ENCODE measurements at regions not wholly inside any gene's neighbourhood (a gene's known extent, or its start where the extent isn't known, plus 50 kb on each side); places are given as distances from the start of the nearest gene placed in this dataset.
"Not testable (repeated sequence)": the region's sequence is repeated elsewhere in the genome, so short reads cannot be mapped to it uniquely, and the experiment has no call there.

GRCh38 chr5:165029099-165029870 lies 1523.9 kb downstream of the MAT2B start:
- TF ChIP-seq CTCF (IDR thresholded peaks at IDR 0.05) (peak in 4 of 7 experiments; percentile 2 to 43 (median 20)), POLR2A (IDR thresholded peaks at IDR 0.05) (no peak)
- 66 to 79% methylated on average over 3 of the region's 3 CpGs for WGBS, 2 donors
- peak in 2 of 4 donors; percentile 24 to 45 for DNase-seq
- Histone ChIP-seq H3K4me3 (no peak overlapping the region), H3K9me3 (no peaks in the 10 kb centered on the region), H3K27ac (no peak overlapping the region), H3K4me1 (no peaks in the 10 kb centered on the region), H3K27me3 (no peaks in the 10 kb centered on the region), H3K36me3 (replicated peaks in 1 of 2; ENCODE audit: insufficient read depth in 1 of 2, low read depth in 2 of 2) (no peaks in the 10 kb centered on the region)
- no peak for ATAC-seq
- intact Hi-C loops (cut with DNase I), result no loop called here

- Histone ChIP-seq H3K27me3 (no peaks in the 10 kb centered on the region), H3K4me3 (no peak overlapping the region), H3K36me3 (replicated peaks in 1 of 2; ENCODE audit: insufficient read depth in 1 of 2, low read depth in 2 of 2) (no peaks in the 10 kb centered on the region), H3K9me3 (no peaks in the 10 kb centered on the region), H3K4me1 (no peaks in the 10 kb centered on the region), H3K27ac (no peak overlapping the region)
- intact Hi-C loops (cut with DNase I), result no loop called here
- WGBS, 2 donors, result 39 to 63% methylated on average over 1 of the region's 1 CpG
- DNase-seq (no peak), ATAC-seq (no peak)
- no peak for TF ChIP-seq CTCF (IDR thresholded peaks at IDR 0.05)
- TF ChIP-seq POLR2A (IDR thresholded peaks at IDR 0.05), result no peak
These were observed 1525.6 kb downstream of the MAT2B start for GRCh38 chr5:165030971-165031370.

DNA sequence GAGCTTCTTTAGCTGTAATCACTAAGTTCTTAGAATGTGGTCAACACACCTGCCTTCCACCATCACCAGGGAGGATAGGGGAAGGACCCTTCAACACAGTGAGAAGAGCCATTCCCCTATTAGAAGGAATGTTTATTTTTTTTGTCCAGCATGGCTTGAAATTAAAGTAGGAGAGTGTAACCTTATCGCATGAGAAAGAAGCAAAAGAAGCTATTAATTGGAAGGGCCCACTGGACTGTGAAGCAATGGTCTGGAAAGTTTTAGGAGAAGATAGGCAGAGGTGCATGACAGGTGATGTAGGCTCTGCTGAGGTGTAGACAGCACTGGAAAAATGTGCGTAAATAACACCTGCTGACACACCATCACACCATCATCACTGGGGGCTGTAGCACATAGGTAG lies 1526.0 kb downstream of the MAT2B start:
- Histone ChIP-seq H3K36me3 (replicated peaks in 1 of 2; ENCODE audit: insufficient read depth in 1 of 2, low read depth in 2 of 2) (no peaks in the 10 kb centered on the region), H3K27ac (no peak overlapping the region), H3K9me3 (no peaks in the 10 kb centered on the region), H3K4me3 (no peak overlapping the region), H3K4me1 (no peaks in the 10 kb centered on the region), H3K27me3 (no peaks in the 10 kb centered on the region)
- WGBS, 2 donors, result 73 to 81% methylated on average over 2 of the region's 2 CpGs
- intact Hi-C loops (cut with DNase I), result no loop called here
- DNase-seq (no peak), ATAC-seq (no peak)
- no peak for TF ChIP-seq POLR2A (IDR thresholded peaks at IDR 0.05)
- TF ChIP-seq CTCF (IDR thresholded peaks at IDR 0.05), result no peak

GRCh38 chr5:165035520-165035919 lies 1530.1 kb downstream of the MAT2B start:
- intact Hi-C loops (cut with DNase I), result no loop called here
- WGBS, 2 donors, result 31 to 37% methylated on average over 1 of the region's 1 CpG
- no peak for TF ChIP-seq POLR2A (IDR thresholded peaks at IDR 0.05)
- ATAC-seq, result no peak
- Histone ChIP-seq H3K36me3 (replicated peaks in 1 of 2; ENCODE audit: insufficient read depth in 1 of 2, low read depth in 2 of 2) (no peaks in the 10 kb centered on the region), H3K4me1 (no peaks in the 10 kb centered on the region), H3K4me3 (no peak overlapping the region), H3K27me3 (no peaks in the 10 kb centered on the region), H3K9me3 (no peaks in the 10 kb centered on the region), H3K27ac (no peak overlapping the region)
- no peak for DNase-seq

DNA sequence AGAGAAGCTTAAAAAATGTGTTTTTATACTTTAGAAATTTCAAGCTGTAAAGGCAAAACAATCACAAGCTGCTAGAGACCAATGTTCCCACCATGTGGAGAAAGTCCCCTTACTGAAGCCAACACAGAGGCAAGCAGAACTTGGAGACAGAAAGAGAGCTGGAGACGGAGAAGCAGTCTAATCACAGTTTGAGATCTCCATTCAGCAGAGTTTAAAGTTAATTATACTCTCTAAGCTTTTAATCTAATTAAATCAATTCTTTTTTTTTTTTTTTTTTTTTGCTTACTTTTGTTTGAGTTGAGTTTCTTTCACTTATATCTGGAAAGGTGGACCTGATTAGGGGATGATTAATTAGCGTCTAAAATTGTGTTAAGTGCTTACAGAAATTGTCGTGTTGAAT lies 1534.3 kb downstream of the MAT2B start:
- Histone ChIP-seq H3K4me1 (no peaks in the 10 kb centered on the region), H3K27me3 (no peaks in the 10 kb centered on the region), H3K27ac (no peak overlapping the region), H3K36me3 (replicated peaks in 1 of 2; ENCODE audit: insufficient read depth in 1 of 2, low read depth in 2 of 2) (no peaks in the 10 kb centered on the region), H3K9me3 (no peaks in the 10 kb centered on the region), H3K4me3 (no peak overlapping the region)
- DNase-seq (no peak), ATAC-seq (no peak)
- 49 to 54% methylated on average over 3 of the region's 3 CpGs for WGBS, 2 donors
- intact Hi-C loops (cut with DNase I), result no loop called here
- TF ChIP-seq CTCF (IDR thresholded peaks at IDR 0.05), result no peak
- no peak for TF ChIP-seq POLR2A (IDR thresholded peaks at IDR 0.05)

DNA sequence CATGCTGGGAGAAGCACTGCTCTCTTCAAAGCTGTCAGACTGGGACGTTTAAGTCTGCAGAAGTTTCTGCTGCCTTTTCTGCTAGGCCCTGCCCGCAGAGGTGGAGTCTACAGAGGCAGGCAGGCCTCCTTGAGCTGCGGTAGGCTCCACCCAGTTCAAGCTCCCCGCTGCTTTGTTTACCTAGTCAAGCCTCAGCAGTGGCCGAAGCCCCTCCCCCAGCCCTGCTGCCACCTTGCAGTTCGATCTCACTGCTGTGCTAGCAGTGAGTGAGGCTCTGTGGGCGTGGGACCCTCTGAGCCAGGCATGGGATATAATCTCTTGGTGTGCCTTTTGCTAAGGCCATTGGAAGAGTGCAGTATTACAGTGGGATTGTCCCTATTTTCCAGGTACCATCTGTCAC lies 1540.5 kb downstream of the MAT2B start:
- H3K36me3 ChIP-seq (replicated peaks in 1 of 2; ENCODE audit: insufficient read depth in 1 of 2, low read depth in 2 of 2); H3K9me3 ChIP-seq; ATAC-seq; H3K27me3 ChIP-seq; H3K27ac ChIP-seq; H3K4me3 ChIP-seq; intact Hi-C loops (cut with DNase I); H3K4me1 ChIP-seq: not testable (repeated sequence)
- DNase-seq, result peak in 1 of 4 donors; percentile 5
- WGBS, 2 donors, result 67 to 75% methylated on average over 4 to 7 of the region's 7 CpGs
